ENCODE measurements at regions not wholly inside any gene's neighbourhood (a gene's known extent, or its start where the extent isn't known, plus 50 kb on each side); places are given as distances from the start of the nearest gene placed in this dataset.

DNA sequence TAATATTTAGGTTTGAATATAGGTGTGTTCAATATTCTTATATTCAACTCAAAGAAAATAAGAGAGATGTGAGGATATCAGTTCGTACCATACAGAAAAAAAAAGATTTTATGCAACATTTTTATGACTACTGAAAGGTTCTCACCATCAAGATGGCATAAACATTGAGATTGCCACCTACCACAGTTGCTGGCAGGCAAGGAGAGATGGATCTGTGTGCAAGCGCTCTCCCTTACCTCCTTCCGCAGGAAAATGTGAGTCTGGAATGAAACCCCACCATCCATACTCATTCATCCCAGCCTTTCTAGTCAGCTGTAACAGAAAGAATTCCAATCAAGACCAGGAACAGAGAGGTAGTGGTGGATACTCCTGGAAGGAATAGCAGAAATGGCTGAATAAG, 376.9 kb downstream of the PPP3CA start:
- DNase-seq (ENCODE audit: low read depth), result no peak
- Histone ChIP-seq H3K27me3 (ENCODE audit: control insufficient read depth, insufficient read depth, low read length) (no peaks in the 10 kb centered on the region), H3K36me3 (ENCODE audit: control insufficient read depth, insufficient read depth, low read length) (no peaks in the 10 kb centered on the region), H3K4me3 (ENCODE audit: low read depth, low read length) (no peak overlapping the region)
- no peak for TF ChIP-seq CTCF (IDR thresholded peaks at IDR 0.05; ENCODE audit: insufficient read depth, low read depth, low read length)
- ChIA-PET POLR2A (no interaction called here), CTCF (interaction anchor here (0.8 kb wide), 1 partner anchor 11 kb away, joined by 3 read pairs; no protein-coding TSS in a partner anchor)

DNA sequence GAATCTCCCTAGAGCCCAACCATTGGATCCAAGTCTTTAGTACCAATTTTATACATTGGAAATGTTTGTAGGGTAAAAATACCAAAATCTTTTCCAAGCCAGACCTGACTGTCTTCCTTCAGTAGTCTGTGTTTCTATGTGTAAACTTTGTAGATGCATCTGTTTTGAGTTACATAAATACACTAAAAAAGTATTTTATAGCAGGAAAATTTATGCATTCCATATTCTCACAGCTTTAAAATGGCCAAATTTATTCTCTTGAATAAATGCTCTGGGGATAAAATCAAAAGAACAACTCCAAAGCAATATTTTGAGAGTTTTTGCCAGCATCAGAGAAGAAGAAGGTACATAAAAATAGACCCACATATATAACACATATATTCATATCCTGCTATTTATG, 377.4 kb downstream of the PPP3CA start:
- TF ChIP-seq CTCF (IDR thresholded peaks at IDR 0.05; ENCODE audit: insufficient read depth, low read depth, low read length), result no peak
- no peaks in the 10 kb centered on the region for H3K27me3 ChIP-seq (ENCODE audit: control insufficient read depth, insufficient read depth, low read length)
- ChIA-PET POLR2A (no interaction called here), CTCF (interaction anchor here (0.7 kb wide), 1 partner anchor 99 kb away, joined by 3 read pairs; no protein-coding TSS in a partner anchor)
- H3K36me3 ChIP-seq (ENCODE audit: control insufficient read depth, insufficient read depth, low read length), result no peaks in the 10 kb centered on the region
- no peak for DNase-seq (ENCODE audit: low read depth)
- H3K4me3 ChIP-seq (ENCODE audit: low read depth, low read length), result no peak overlapping the region

GRCh38 chr4:100968046-100968445, 379.3 kb downstream of the PPP3CA start:
- POLR2A ChIA-PET, result no interaction called here
- H3K36me3 ChIP-seq (ENCODE audit: control insufficient read depth, insufficient read depth, low read length), result no peaks in the 10 kb centered on the region
- no peak for DNase-seq (ENCODE audit: low read depth)
- H3K27me3 ChIP-seq (ENCODE audit: control insufficient read depth, insufficient read depth, low read length), result no peaks in the 10 kb centered on the region
- no peak overlapping the region for H3K4me3 ChIP-seq (ENCODE audit: low read depth, low read length)
- CTCF ChIA-PET, result no interaction called here
- TF ChIP-seq CTCF (IDR thresholded peaks at IDR 0.05; ENCODE audit: insufficient read depth, low read depth, low read length), result no peak

GRCh38 chr4:100963627-100964026, 383.7 kb downstream of the PPP3CA start:
- no peaks in the 10 kb centered on the region for H3K36me3 ChIP-seq (ENCODE audit: control insufficient read depth, insufficient read depth, low read length)
- no peak for TF ChIP-seq CTCF (IDR thresholded peaks at IDR 0.05; ENCODE audit: insufficient read depth, low read depth, low read length)
- no peak for DNase-seq (ENCODE audit: low read depth)
- ChIA-PET POLR2A (no interaction called here), CTCF (interaction anchor here (1.4 kb wide), 1 partner anchor 12 kb away, joined by 4 read pairs; no protein-coding TSS in a partner anchor)
- no peaks in the 10 kb centered on the region for H3K27me3 ChIP-seq (ENCODE audit: control insufficient read depth, insufficient read depth, low read length)
- H3K4me3 ChIP-seq (ENCODE audit: low read depth, low read length), result no peak overlapping the region

- Histone ChIP-seq H3K36me3 (ENCODE audit: control insufficient read depth, insufficient read depth, low read length) (no peaks in the 10 kb centered on the region), H3K4me3 (ENCODE audit: low read depth, low read length) (no peak overlapping the region), H3K27me3 (ENCODE audit: control insufficient read depth, insufficient read depth, low read length) (no peaks in the 10 kb centered on the region)
- no peak for TF ChIP-seq CTCF (IDR thresholded peaks at IDR 0.05; ENCODE audit: insufficient read depth, low read depth, low read length)
- CTCF ChIA-PET, result interaction anchor here (0.5 to 0.6 kb wide), 3 partner anchors 19 to 1063 kb away, joined by 3 to 4 read pairs (median 3); no protein-coding TSS in a partner anchor
- DNase-seq (ENCODE audit: low read depth), result no peak
- POLR2A ChIA-PET, result no interaction called here
These were observed 384.6 kb downstream of the PPP3CA start for GRCh38 chr4:100962698-100963097.
